IPS-20b (cell line): ENCODE measurements at regions not wholly inside any gene's neighbourhood (a gene's known extent, or its start where the extent isn't known, plus 50 kb on each side); places are given as distances from the start of the nearest gene placed in this dataset.
"Not testable (repeated sequence)": the region's sequence is repeated elsewhere in the genome, so short reads cannot be mapped to it uniquely, and the experiment has no call there.

Source experiments
- H3K27ac ChIP-seq: one replicate; pipeline ENCODE4 v1.5.1; 2013; ENCODE audit warnings: low read length
- H3K27me3 ChIP-seq: 2 replicates; pipeline ENCODE4 v1.6.1; 2013; ENCODE audit warnings: mild to moderate bottlenecking, low read length, inconsistent platforms; ENCODE audit not compliant: insufficient read depth
- H3K36me3 ChIP-seq: 2 replicates; pipeline ENCODE4 v1.6.1; 2013; ENCODE audit warnings: low read depth, mild to moderate bottlenecking, inconsistent platforms, low read length, moderate library complexity; ENCODE audit not compliant: insufficient read depth
- H3K4me1 ChIP-seq: 2 replicates; pipeline ENCODE4 v1.6.1; 2013; ENCODE audit warnings: mild to moderate bottlenecking, control low read depth, inconsistent platforms, low read length, moderate library complexity; ENCODE audit not compliant: insufficient read depth
- H3K4me3 ChIP-seq: 2 replicates; pipeline ENCODE4 v1.5.1; 2013; ENCODE audit warnings: mild to moderate bottlenecking, low read length, inconsistent platforms
- H3K9ac ChIP-seq: 2 replicates; pipeline ENCODE4 v1.6.1; 2013; ENCODE audit warnings: low read depth, mild to moderate bottlenecking, inconsistent platforms, low read length, moderate library complexity
- H3K9me3 ChIP-seq: 2 replicates; pipeline ENCODE4 v1.6.1; 2013; ENCODE audit warnings: mild to moderate bottlenecking, low read depth, low read length, inconsistent platforms; ENCODE audit not compliant: insufficient read depth

GRCh38 chr11:71734368-71734767, 98.6 kb upstream of the DEFB108B start:
- not testable (repeated sequence) for H3K27me3 ChIP-seq, H3K9me3 ChIP-seq, H3K4me3 ChIP-seq, H3K36me3 ChIP-seq, H3K4me1 ChIP-seq, H3K9ac ChIP-seq, H3K27ac ChIP-seq

- H3K27ac ChIP-seq, H3K9ac ChIP-seq, H3K9me3 ChIP-seq, H3K27me3 ChIP-seq, H3K4me3 ChIP-seq, H3K4me1 ChIP-seq, H3K36me3 ChIP-seq: not testable (repeated sequence)
Observed at GRCh38 chr11:71738317-71738716, 94.7 kb upstream of the DEFB108B start.

- H3K4me1 ChIP-seq, H3K36me3 ChIP-seq, H3K9me3 ChIP-seq, H3K27me3 ChIP-seq, H3K4me3 ChIP-seq, H3K27ac ChIP-seq, H3K9ac ChIP-seq: not testable (repeated sequence)
Observed at GRCh38 chr11:71743385-71743784, 89.6 kb upstream of the DEFB108B start.

- H3K4me1 ChIP-seq, H3K27ac ChIP-seq, H3K9me3 ChIP-seq, H3K27me3 ChIP-seq, H3K9ac ChIP-seq, H3K36me3 ChIP-seq, H3K4me3 ChIP-seq: not testable (repeated sequence)
Observed at GRCh38 chr11:71745656-71746055, 87.3 kb upstream of the DEFB108B start.

GRCh38 chr11:71746263-71746662, 86.7 kb upstream of the DEFB108B start:
- not testable (repeated sequence) for H3K9me3 ChIP-seq, H3K27me3 ChIP-seq, H3K27ac ChIP-seq, H3K9ac ChIP-seq, H3K36me3 ChIP-seq, H3K4me3 ChIP-seq, H3K4me1 ChIP-seq

- not testable (repeated sequence) for H3K27me3 ChIP-seq, H3K27ac ChIP-seq, H3K9me3 ChIP-seq, H3K9ac ChIP-seq, H3K4me1 ChIP-seq, H3K36me3 ChIP-seq, H3K4me3 ChIP-seq
Observed at GRCh38 chr11:71748965-71749620, 83.9 kb upstream of the DEFB108B start.

GRCh38 chr11:71750908-71751307, 82.1 kb upstream of the DEFB108B start:
- H3K9ac ChIP-seq, H3K36me3 ChIP-seq, H3K4me1 ChIP-seq, H3K27me3 ChIP-seq, H3K4me3 ChIP-seq, H3K27ac ChIP-seq, H3K9me3 ChIP-seq: not testable (repeated sequence)

- not testable (repeated sequence) for H3K27ac ChIP-seq, H3K4me3 ChIP-seq, H3K36me3 ChIP-seq, H3K9ac ChIP-seq, H3K9me3 ChIP-seq, H3K27me3 ChIP-seq, H3K4me1 ChIP-seq
Observed at GRCh38 chr11:71764695-71765491, 68.1 kb upstream of the DEFB108B start.

GRCh38 chr11:71767016-71767415, 66.0 kb upstream of the DEFB108B start:
- not testable (repeated sequence) for H3K9ac ChIP-seq, H3K27ac ChIP-seq, H3K27me3 ChIP-seq, H3K4me1 ChIP-seq, H3K9me3 ChIP-seq, H3K4me3 ChIP-seq, H3K36me3 ChIP-seq

- H3K9me3 ChIP-seq, H3K36me3 ChIP-seq, H3K27ac ChIP-seq, H3K4me3 ChIP-seq, H3K27me3 ChIP-seq, H3K9ac ChIP-seq, H3K4me1 ChIP-seq: not testable (repeated sequence)
Observed at GRCh38 chr11:71772193-71772592, 60.8 kb upstream of the DEFB108B start.

GRCh38 chr11:71774603-71775222, 58.3 kb upstream of the DEFB108B start:
- Histone ChIP-seq H3K9me3 (no peaks in the 10 kb centered on the region), H3K4me1 (no peaks in the 10 kb centered on the region), H3K27me3 (no peaks in the 10 kb centered on the region), H3K36me3 (no peaks in the 10 kb centered on the region), H3K27ac (no peak overlapping the region), H3K9ac (no peak overlapping the region), H3K4me3 (no peak overlapping the region)

GRCh38 chr11:71780116-71780515, 52.9 kb upstream of the DEFB108B start:
- H3K9ac ChIP-seq, H3K4me3 ChIP-seq, H3K9me3 ChIP-seq: not testable (repeated sequence)

More at GRCh38 chr11:71780116-71780515, 52.9 kb upstream of the DEFB108B start:
- H3K36me3 ChIP-seq, H3K27me3 ChIP-seq, H3K27ac ChIP-seq, H3K4me1 ChIP-seq: not testable (repeated sequence)
